Medulla oblongata (tissue), 1 donor: ENCODE measurements at regions not wholly inside any gene's neighbourhood (a gene's known extent, or its start where the extent isn't known, plus 50 kb on each side); places are given as distances from the start of the nearest gene placed in this dataset.

Experiments used
- DNase-seq: peaks from one replicate; pipeline ENCODE4 v3.0.0-alpha.2; 2015; ENCODE audit errors: extremely low spot score

- no peak for DNase-seq
Measured at GRCh38 chr4:3831529-3832150, 65.5 kb downstream of the ADRA2C start.

GRCh38 chr4:3832536-3833220 is 66.5 kb downstream of the ADRA2C start:
- no peak for DNase-seq

- no peak for DNase-seq
Measured at GRCh38 chr4:3833326-3833989, 67.3 kb downstream of the ADRA2C start.

- DNase-seq, result no peak
Measured at GRCh38 chr4:3834186-3834662, 68.0 kb downstream of the ADRA2C start.

- DNase-seq, result no peak
Measured at GRCh38 chr4:3834663-3835521, 68.7 kb downstream of the ADRA2C start.

- no peak for DNase-seq
Measured at GRCh38 chr4:3835527-3836405, 69.6 kb downstream of the ADRA2C start.

- no peak for DNase-seq
Measured at GRCh38 chr4:3836406-3836755, 70.2 kb downstream of the ADRA2C start.

- no peak for DNase-seq
Measured at GRCh38 chr4:3836756-3837601, 70.8 kb downstream of the ADRA2C start.

GRCh38 chr4:3838437-3839380 is 72.5 kb downstream of the ADRA2C start:
- no peak for DNase-seq

GRCh38 chr4:3845094-3845743 is 79.0 kb downstream of the ADRA2C start:
- DNase-seq, result no peak

GRCh38 chr4:3845744-3846429 is 79.7 kb downstream of the ADRA2C start:
- DNase-seq, result no peak

GRCh38 chr4:3847211-3847940 is 81.2 kb downstream of the ADRA2C start:
- DNase-seq, result no peak

- DNase-seq, result no peak
Measured at GRCh38 chr4:3848323-3848722, 82.1 kb downstream of the ADRA2C start.

GRCh38 chr4:3849140-3849539 is 83.0 kb downstream of the ADRA2C start:
- DNase-seq, result no peak

- no peak for DNase-seq
Measured at GRCh38 chr4:3850128-3850527, 83.9 kb downstream of the ADRA2C start.

GRCh38 chr4:3851211-3851610 is 85.0 kb downstream of the ADRA2C start:
- no peak for DNase-seq

- DNase-seq, result no peak
Measured at GRCh38 chr4:3851881-3852280, 85.7 kb downstream of the ADRA2C start.
